PC-3 (cell line): ENCODE measurements at regions not wholly inside any gene's neighbourhood (a gene's known extent, or its start where the extent isn't known, plus 50 kb on each side); places are given as distances from the start of the nearest gene placed in this dataset.

Experiments
- CTCF ChIP-seq: fragments of 300-600 bp; sonication (generic); conservative IDR thresholded peaks from 2 replicates; pipeline ENCODE4 v1.5.1; 2017; ENCODE audit warnings: antibody characterized with exemption, low read depth, mild to moderate bottlenecking, low read length
- EZH2 ChIP-seq: fragments of 300-600 bp; sonication (generic); IDR thresholded peaks from one replicate; pipeline ENCODE4 v1.6.1; 2017; ENCODE audit warnings: antibody characterized with exemption, mild to moderate bottlenecking, low read length; ENCODE audit not compliant: unreplicated experiment
- EZH2phosphoT487 ChIP-seq: fragments of 300-600 bp; sonication (generic); IDR thresholded peaks from 2 replicates; pipeline ENCODE4 v1.6.1; 2018; ENCODE audit warnings: mild to moderate bottlenecking, antibody characterized with exemption, low read length, borderline replicate concordance

GRCh38 chr5:93192087-93192486, 388.9 kb downstream of the NR2F1-AS1 start:
- TF ChIP-seq CTCF = no peak
- no peak for TF ChIP-seq EZH2
- no peak for TF ChIP-seq EZH2phosphoT487
